ENCODE measurements at regions not wholly inside any gene's neighbourhood (a gene's known extent, or its start where the extent isn't known, plus 50 kb on each side); places are given as distances from the start of the nearest gene placed in this dataset.
A peak's percentile ranks its signal among the peaks of the same experiment; 100 is the strongest.

DNA sequence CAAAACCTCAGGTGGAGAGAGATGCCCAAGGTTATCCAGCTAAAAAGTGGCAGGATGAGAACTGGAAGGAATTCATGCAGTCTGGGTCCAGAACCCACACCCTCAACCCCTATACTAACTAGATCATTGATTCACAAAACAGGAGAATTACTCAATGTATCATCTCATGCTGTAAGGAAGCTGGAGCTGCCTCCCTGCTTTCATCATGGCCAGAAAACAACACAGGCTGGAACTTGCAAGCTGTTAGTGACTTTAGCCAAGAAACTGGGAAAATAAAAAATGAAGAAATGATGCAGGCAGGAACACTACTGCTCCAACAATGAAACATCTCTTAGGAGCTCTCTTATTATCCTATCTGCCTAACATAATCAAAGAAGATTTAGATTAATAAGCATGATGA is 619.8 kb upstream of the CELF2 start:
- ChIA-PET CTCF (interaction anchor here (1.9 kb wide), 1 partner anchor 17 kb away, joined by 6 read pairs; no protein-coding TSS in a partner anchor), POLR2A (no interaction called here)
- DNase-seq (ENCODE audit: extremely low spot score), result no peak
- TF ChIP-seq CTCF (IDR thresholded peaks at IDR 0.05; ENCODE audit: control extremely low read depth, extremely low read depth, low read depth, missing control alignments), result no peak

GRCh38 chr10:10403762-10404161 is 613.9 kb upstream of the CELF2 start:
- DNase-seq (ENCODE audit: extremely low spot score), result no peak
- ChIA-PET POLR2A (no interaction called here), CTCF (no interaction called here)
- no peak for TF ChIP-seq CTCF (IDR thresholded peaks at IDR 0.05; ENCODE audit: control extremely low read depth, extremely low read depth, low read depth, missing control alignments)

GRCh38 chr10:10417671-10418070 is 600.0 kb upstream of the CELF2 start:
- DNase-seq (ENCODE audit: extremely low spot score), result no peak
- TF ChIP-seq CTCF (IDR thresholded peaks at IDR 0.05; ENCODE audit: control extremely low read depth, extremely low read depth, low read depth, missing control alignments), result no peak
- ChIA-PET POLR2A (no interaction called here), CTCF (no interaction called here)

DNA sequence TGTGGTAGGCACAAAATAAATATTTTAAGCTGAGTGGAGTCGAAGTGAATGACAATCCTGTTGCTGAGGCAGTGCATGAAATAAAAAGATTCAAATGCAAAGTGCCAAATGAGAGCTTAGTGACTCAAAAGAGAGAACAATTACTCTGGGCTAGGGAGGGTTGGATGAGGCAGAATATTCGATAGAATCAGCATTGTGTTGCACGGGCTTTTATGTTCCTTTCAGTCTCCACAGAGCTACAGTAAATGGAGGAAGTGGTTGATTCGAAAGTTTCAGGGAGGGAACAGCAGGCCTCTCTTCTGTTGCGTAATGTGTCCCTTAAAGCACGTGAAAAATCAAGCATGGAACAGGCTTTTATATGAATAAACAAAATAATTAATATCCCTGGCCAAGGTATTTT is 599.3 kb upstream of the CELF2 start:
- DNase-seq (ENCODE audit: extremely low spot score), result peak; percentile 37
- CTCF ChIA-PET, result no interaction called here
- no peak for TF ChIP-seq CTCF (IDR thresholded peaks at IDR 0.05; ENCODE audit: control extremely low read depth, extremely low read depth, low read depth, missing control alignments)
- POLR2A ChIA-PET, result no interaction called here

DNA sequence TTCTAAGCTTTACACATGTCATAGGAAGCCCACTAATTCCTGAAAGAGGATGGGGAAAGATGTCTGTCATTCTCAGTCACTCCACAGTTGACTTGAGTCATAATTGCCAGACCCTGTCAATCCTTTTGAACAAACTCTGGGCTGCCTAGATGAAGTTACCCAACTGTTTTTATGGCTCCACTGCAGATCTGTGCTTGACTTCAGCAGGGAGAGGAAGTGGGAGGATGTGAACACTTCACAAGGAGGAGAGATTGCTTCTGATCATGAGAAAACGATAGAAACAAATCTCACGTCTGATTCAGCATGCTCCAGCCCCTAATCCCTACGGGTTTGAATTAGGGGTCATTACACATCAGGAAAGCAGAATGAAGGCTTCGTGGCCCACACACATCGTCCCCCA is 596.6 kb upstream of the CELF2 start:
- TF ChIP-seq CTCF (IDR thresholded peaks at IDR 0.05; ENCODE audit: control extremely low read depth, extremely low read depth, low read depth, missing control alignments), result no peak
- no peak for DNase-seq (ENCODE audit: extremely low spot score)
- ChIA-PET CTCF (no interaction called here), POLR2A (no interaction called here)

GRCh38 chr10:10431422-10432066 is 586.1 kb upstream of the CELF2 start:
- CTCF ChIA-PET, result no interaction called here

More at GRCh38 chr10:10431422-10432066, 586.1 kb upstream of the CELF2 start:
- no peak for DNase-seq (ENCODE audit: extremely low spot score)
- POLR2A ChIA-PET, result no interaction called here
- TF ChIP-seq CTCF (IDR thresholded peaks at IDR 0.05; ENCODE audit: control extremely low read depth, extremely low read depth, low read depth, missing control alignments), result no peak
